Suppressor macrophage treated with lipopolysaccharide for 4 hours (primary cell): ENCODE measurements at regions not wholly inside any gene's neighbourhood (a gene's known extent, or its start where the extent isn't known, plus 50 kb on each side); places are given as distances from the start of the nearest gene placed in this dataset.
A peak's percentile ranks its signal among the peaks of the same experiment; 100 is the strongest.
"Not testable (repeated sequence)": the region's sequence is repeated elsewhere in the genome, so short reads cannot be mapped to it uniquely, and the experiment has no call there.

Source experiments
- DNase-seq: peaks from one replicate; pipeline ENCODE4 v3.0.0-alpha.2; 2020

- no peak for DNase-seq
Observed at GRCh38 chr1:104488296-104489015, 738.8 kb downstream of the AMY1C start.

- DNase-seq = no peak
Observed at GRCh38 chr1:104526158-104526795, 776.6 kb downstream of the AMY1C start.

GRCh38 chr1:104531990-104532389 lies 782.3 kb downstream of the AMY1C start:
- no peak for DNase-seq

- DNase-seq = no peak
Observed at GRCh38 chr1:104574620-104575019, 824.9 kb downstream of the AMY1C start.

DNA sequence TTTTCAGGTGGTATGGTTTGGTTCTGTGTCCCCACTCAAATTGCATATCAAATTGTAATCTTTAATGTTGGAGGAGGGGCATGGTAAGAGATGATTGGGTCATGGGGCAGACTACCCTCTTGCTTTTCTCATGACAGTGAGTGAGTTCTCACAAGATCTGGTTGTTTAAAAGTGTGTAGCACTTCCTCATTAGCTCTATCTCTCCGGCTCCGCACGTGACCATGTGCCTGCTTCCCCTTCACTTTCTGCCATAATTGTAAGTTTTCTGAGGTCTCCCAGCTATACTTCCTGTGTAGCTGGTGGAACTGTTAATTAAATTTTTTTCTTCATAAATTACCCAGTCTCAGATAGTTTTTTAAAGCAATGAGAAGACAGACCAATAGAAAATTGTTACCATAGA lies 843.2 kb downstream of the AMY1C start:
- no peak for DNase-seq

DNA sequence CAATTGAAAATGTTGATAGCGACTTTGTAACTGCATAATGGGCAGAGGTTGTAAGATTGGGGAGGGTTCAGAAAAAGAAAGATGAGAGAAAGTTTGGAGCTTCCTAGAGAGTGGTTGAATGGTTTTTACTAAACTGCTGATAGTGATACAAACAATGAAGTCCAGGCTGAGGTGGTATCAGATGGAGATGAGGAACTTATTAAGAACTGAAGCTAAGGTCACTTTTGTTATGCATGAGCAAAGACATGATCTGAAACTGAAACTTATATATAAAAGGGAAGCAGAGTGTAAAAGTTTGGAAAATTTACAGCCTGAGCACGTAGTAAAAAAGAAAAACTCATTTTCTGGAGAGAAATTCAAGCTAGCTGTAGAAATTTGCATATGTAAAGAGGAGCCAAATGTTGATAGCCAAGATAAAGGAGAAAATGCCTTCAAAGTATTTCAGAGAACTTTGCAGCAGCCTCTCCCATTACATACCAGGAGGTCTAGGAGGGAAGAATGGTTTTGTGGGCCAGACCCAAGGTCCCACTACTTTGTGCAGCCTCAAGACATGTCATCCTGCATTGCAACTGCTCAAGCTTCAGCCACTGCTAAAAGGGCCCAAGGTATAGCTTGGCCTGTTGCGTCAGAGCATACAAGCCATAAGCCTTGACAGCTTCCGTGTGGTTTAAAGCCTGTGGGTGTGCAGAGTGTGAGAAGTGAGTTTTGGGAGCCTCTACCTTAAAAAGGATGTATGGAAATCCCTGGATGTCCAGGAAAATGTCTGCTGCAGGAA lies 843.9 kb downstream of the AMY1C start:
- DNase-seq = no peak

- no peak for DNase-seq
Observed at GRCh38 chr1:104617474-104617873, 867.8 kb downstream of the AMY1C start.

DNA sequence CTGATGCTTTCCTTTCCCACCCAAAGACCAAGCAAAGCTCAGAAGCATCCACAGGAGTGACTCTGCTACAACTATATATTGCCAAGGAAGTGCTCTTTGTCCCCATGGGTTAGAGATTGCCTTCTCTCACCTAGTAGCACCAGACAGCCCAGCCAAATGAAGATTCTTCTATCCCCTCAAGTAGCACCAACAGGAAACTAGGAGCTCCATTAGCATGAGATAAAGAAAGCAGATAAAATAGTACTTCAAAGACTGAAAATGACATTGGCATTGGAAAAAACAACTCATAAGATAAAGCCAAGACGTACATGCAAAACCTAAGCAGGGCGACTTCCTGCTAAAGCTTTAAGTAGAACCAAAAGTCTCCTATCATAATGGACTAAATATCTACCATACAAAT lies 871.5 kb downstream of the AMY1C start:
- DNase-seq = no peak

DNA sequence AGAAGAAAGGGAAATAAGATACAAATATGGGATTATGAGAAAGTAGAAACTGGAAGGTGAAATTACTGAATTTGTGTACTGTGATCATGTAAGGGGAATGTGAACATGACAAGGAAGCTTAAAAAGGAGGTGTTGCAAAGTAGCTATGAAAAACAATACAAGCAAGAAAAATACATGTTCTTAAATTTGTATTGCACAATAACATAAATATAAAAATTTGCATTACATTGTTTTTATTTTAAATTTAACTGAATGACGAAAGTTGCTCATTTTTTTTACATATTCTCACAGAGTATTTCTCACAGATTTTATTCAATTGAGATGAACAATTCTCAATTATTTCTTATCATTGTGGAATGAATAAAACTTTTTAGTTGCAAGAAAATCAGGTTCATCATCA lies 874.8 kb downstream of the AMY1C start:
- DNase-seq = no peak

- DNase-seq = no peak
Observed at GRCh38 chr1:104629589-104629988, 879.9 kb downstream of the AMY1C start.

DNA sequence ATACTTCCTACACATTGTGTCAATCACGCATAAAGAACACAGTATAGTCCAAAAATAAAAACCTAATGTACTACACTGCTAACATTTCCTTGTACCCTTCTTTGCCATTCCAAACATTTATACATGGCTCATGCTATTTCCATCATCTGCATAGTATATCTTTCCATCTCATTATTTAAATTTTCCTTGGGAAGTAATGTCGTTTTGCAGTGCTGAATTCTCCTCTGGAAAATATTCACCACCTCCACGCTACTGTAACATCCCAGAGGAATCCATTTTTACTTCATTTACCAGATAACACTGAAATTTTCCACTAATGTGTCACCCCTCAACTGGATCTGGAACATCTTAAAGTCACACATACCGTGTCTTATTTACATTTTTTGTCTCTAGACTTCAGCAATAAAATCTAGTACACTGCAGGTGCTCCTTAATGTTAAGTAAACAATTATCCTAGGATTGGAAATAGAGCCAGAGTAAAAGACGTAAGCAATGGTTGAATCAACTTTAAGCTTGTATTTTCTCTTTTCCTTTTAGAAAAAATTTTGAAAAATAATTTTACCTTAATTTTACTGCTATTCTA lies 881.0 kb downstream of the AMY1C start:
- DNase-seq = no peak

DNA sequence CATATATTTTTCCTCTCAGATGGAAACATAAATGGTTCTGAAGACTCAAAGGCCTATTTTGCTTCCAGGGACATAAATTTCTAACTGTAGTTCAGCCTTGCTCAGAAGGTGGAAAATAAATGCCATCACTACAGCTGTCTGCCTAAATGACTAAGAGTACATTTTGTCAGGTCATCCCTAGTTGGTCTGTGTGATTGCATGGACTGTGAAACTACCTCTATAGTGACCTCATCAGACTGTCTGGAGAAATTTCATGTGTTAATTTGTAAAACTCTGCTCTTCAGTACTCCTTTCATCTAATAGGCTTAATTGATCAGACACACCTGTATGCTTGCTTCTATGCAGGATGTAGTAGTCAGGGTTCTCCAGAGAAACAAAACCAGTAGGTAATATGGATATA lies 886.9 kb downstream of the AMY1C start:
- DNase-seq = no peak

DNA sequence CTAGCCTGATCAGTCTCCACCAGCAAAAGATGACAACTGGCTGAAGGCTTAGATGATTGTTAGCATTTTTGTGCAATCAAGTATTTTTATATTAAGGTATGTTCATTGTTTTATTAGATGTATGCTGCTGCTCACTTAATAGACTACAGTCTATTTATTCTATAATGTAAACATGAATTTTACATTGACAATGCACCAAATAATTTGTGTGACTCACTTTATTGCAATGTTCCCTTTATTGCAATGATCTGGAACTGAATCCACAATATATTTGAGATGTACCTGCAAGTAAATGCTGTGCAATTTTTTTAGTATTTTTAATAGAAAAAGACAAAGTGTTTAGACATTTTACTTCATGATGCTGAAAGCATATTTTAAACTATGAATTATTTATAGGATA lies 896.5 kb downstream of the AMY1C start:
- DNase-seq = no peak

GRCh38 chr1:104648269-104648691 lies 898.6 kb downstream of the AMY1C start:
- peak; percentile 1 for DNase-seq

DNA sequence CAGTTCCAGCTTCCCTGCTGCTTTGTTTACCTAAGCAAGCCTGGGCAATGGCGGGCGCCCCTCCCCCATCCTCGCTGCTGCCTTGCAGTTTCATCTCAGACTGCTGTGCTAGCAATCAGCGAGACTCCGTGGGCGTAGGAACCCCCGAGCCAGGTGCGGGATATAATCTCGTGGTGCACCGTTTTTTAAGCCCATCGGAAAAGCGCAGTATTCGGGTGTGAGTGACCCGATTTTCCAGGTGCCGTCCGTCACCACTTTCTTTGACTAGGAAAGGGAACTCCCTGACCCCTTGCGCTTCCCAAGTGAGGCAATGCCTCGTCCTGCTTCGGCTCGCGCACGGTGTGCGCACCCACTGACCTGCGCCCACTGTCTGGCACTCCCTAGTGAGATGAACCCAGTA lies 914.7 kb downstream of the AMY1C start:
- not testable (repeated sequence) for DNase-seq

DNA sequence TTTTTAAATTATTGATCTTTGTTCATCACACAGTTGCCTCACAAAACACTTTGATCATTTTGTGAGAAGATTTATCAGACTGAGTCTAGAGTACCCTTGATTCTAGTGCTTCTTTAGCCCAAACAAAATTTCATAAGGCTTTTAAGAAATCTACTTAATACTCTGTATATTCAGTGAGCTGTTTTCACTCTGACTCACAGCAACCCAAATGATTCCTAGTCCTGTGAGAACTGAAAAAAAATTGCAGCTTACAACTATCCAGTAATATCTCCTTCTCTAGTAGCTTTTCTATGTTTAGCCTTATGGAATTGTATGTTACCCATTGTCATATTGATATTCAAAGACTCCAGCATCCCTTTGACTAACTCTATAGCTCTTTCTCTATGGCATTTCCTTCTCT lies 915.6 kb downstream of the AMY1C start:
- DNase-seq = no peak

GRCh38 chr1:104671684-104672353 lies 922.1 kb downstream of the AMY1C start:
- no peak for DNase-seq

- DNase-seq = no peak
Observed at GRCh38 chr1:104699433-104699832, 949.7 kb downstream of the AMY1C start.

DNA sequence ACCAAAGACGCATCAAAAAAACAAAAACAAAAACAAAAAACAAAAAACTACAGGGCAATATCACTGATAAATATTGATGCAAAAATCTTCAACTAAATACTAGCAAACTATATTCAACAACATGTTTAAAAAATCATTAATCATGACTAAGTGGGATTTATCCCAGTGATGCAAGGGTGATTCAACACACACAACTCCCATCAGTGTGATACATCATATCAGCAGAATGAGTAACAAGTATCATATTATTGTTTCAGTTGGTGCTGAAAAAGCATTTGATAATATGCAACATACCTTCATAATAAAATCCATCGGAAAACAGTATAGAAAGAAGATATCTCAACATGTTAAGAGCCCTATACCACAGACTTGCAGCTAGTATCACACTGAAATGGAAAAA lies 953.0 kb downstream of the AMY1C start:
- no peak for DNase-seq

GRCh38 chr1:104706631-104707147 lies 957.0 kb downstream of the AMY1C start:
- DNase-seq = peak; percentile 5

DNA sequence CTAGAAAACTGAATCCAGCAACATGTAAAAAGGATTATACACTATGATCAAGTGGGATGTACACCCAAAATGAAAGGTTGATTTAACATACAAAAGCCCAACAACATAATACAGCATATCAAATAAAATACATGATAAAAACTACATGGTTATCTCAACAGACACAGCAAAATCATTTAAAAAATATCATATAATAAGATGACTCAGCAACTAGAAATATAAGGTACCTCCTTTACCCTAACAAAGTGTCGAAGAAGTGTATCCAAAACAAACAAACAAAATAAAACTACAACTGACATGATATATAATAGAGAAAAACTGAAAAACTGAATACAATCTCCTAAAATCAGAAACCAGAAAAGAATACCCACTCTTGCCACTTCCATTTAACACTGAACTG lies 969.1 kb downstream of the AMY1C start:
- DNase-seq = no peak

DNA sequence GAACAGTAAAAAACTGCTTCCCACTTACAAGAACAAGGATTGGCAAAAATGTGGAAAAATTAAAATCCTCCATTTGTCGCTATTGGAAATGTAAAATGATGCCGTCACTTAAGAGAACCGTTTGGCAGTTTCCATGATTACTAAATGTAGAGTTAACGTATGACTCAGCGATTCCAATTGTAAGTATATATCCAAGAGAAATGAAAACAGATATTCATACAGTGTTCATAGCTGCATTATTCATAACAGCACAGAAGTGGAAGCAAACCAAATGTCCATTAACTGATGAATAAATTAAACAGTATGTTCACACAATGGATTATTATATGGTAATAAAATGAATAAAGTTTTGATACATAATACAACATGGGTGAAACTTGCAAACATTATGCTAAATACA lies 971.0 kb downstream of the AMY1C start:
- no peak for DNase-seq

DNA sequence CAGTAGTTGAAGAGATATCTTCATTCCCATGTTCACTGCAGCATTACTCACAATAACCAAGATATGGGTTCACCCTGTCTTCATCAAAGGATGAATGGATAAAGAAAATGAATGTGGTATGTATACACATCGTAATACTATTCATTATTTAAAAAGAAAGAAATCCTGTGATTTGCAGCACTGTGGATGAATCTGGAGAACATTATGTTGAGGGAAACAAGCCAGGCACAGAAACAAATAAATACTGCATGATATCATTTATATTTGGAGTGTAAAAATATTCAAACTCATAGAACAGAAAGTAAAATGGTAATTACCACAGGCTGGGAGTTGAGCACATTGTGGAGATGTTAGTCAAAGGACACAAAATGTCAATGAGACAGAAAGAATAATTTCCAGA lies 977.2 kb downstream of the AMY1C start:
- no peak for DNase-seq
